NCI-H774 (cell line): ENCODE measurements at regions not wholly inside any gene's neighbourhood (a gene's known extent, or its start where the extent isn't known, plus 50 kb on each side); places are given as distances from the start of the nearest gene placed in this dataset.

Experiments used
- DNase-seq: peaks from one replicate; lab custom pipeline; 2025; lab: John Stamatoyannopoulos, UW

- DNase-seq = no peak
Observed at GRCh38 chr6:138714493-138714892, 59.1 kb upstream of the CCDC28A start.

- DNase-seq = no peak
Observed at GRCh38 chr6:138716013-138716412, 57.6 kb upstream of the CCDC28A start.

- no peak for DNase-seq
Observed at GRCh38 chr6:138716971-138717665, 56.5 kb upstream of the CCDC28A start.

GRCh38 chr6:138719011-138719635 is 54.4 kb upstream of the CCDC28A start:
- no peak for DNase-seq

- DNase-seq = no peak
Observed at GRCh38 chr6:138719744-138720143, 53.8 kb upstream of the CCDC28A start.

- no peak for DNase-seq
Observed at GRCh38 chr6:138722425-138723371, 50.9 kb upstream of the CCDC28A start.
